Epithelial cell of proximal tubule (primary cell): ENCODE measurements at regions not wholly inside any gene's neighbourhood (a gene's known extent, or its start where the extent isn't known, plus 50 kb on each side); places are given as distances from the start of the nearest gene placed in this dataset.
"Not testable (repeated sequence)": the region's sequence is repeated elsewhere in the genome, so short reads cannot be mapped to it uniquely, and the experiment has no call there.

ENCODE experiments used
- DNase-seq: peaks from one replicate; pipeline ENCODE4 v3.0.0-alpha.2; 2011; ENCODE audit warnings: low read depth
- H3K4me3 ChIP-seq: 2 replicates; pipeline ENCODE4 v1.5.1; 2011; ENCODE audit warnings: low read depth, mild to moderate bottlenecking, low read length
- CTCF ChIP-seq: conservative IDR thresholded peaks from 2 replicates; pipeline ENCODE4 v1.5.1; 2012; ENCODE audit warnings: low read depth, mild to moderate bottlenecking, low read length

- H3K4me3 ChIP-seq: no peak overlapping the region
- no peak for TF ChIP-seq CTCF
- DNase-seq: no peak
Observed at GRCh38 chr11:71322861-71323582, 70.6 kb upstream of the SHANK2 start.

GRCh38 chr11:71322192-71322735 lies 69.9 kb upstream of the SHANK2 start:
- no peak for DNase-seq
- no peak for TF ChIP-seq CTCF
- H3K4me3 ChIP-seq: no peak overlapping the region

GRCh38 chr11:71321433-71322191 lies 69.2 kb upstream of the SHANK2 start:
- no peak for TF ChIP-seq CTCF
- no peak for DNase-seq
- H3K4me3 ChIP-seq: no peak overlapping the region

- no peak overlapping the region for H3K4me3 ChIP-seq
- no peak for DNase-seq
- TF ChIP-seq CTCF: no peak
Observed at GRCh38 chr11:71316701-71317100, 64.3 kb upstream of the SHANK2 start.

GRCh38 chr11:71312616-71313015 lies 60.2 kb upstream of the SHANK2 start:
- H3K4me3 ChIP-seq, DNase-seq: not testable (repeated sequence)

- no peak for DNase-seq
- H3K4me3 ChIP-seq: no peak overlapping the region
- no peak for TF ChIP-seq CTCF
Observed at GRCh38 chr11:71311928-71312510, 59.6 kb upstream of the SHANK2 start.

- DNase-seq: no peak
Observed at GRCh38 chr11:71311176-71311925, 59.0 kb upstream of the SHANK2 start.

More at GRCh38 chr11:71311176-71311925, 59.0 kb upstream of the SHANK2 start:
- H3K4me3 ChIP-seq: no peak overlapping the region
- TF ChIP-seq CTCF: no peak
